ENCODE measurements at regions not wholly inside any gene's neighbourhood (a gene's known extent, or its start where the extent isn't known, plus 50 kb on each side); places are given as distances from the start of the nearest gene placed in this dataset.

GRCh38 chr10:36114141-36114540 is 472.0 kb upstream of the FZD8 start:
- H3K4me3 ChIP-seq (ENCODE audit: low read depth, low read length): no peak overlapping the region
- TF ChIP-seq CTCF (IDR thresholded peaks at IDR 0.05; ENCODE audit: low read depth, low read length, missing control alignments): no peak
- no peak for DNase-seq (ENCODE audit: low read depth)

- no peak for DNase-seq (ENCODE audit: low read depth)
- TF ChIP-seq CTCF (IDR thresholded peaks at IDR 0.05; ENCODE audit: low read depth, low read length, missing control alignments): no peak
- H3K4me3 ChIP-seq (ENCODE audit: low read depth, low read length): no peak overlapping the region
Observed at GRCh38 chr10:36111676-36112075, 469.6 kb upstream of the FZD8 start.

- no peak overlapping the region for H3K4me3 ChIP-seq (ENCODE audit: low read depth, low read length)
- no peak for TF ChIP-seq CTCF (IDR thresholded peaks at IDR 0.05; ENCODE audit: low read depth, low read length, missing control alignments)
- no peak for DNase-seq (ENCODE audit: low read depth)
Observed at GRCh38 chr10:36110097-36110496, 468.0 kb upstream of the FZD8 start.

- no peak overlapping the region for H3K4me3 ChIP-seq (ENCODE audit: low read depth, low read length)
- no peak for TF ChIP-seq CTCF (IDR thresholded peaks at IDR 0.05; ENCODE audit: low read depth, low read length, missing control alignments)
- DNase-seq (ENCODE audit: low read depth): no peak
Observed at GRCh38 chr10:36109399-36110023, 467.4 kb upstream of the FZD8 start.

GRCh38 chr10:36097696-36098095 is 455.6 kb upstream of the FZD8 start:
- no peak overlapping the region for H3K4me3 ChIP-seq (ENCODE audit: low read depth, low read length)
- TF ChIP-seq CTCF (IDR thresholded peaks at IDR 0.05; ENCODE audit: low read depth, low read length, missing control alignments): no peak
- no peak for DNase-seq (ENCODE audit: low read depth)

- H3K4me3 ChIP-seq (ENCODE audit: low read depth, low read length): no peak overlapping the region
- no peak for TF ChIP-seq CTCF (IDR thresholded peaks at IDR 0.05; ENCODE audit: low read depth, low read length, missing control alignments)
- no peak for DNase-seq (ENCODE audit: low read depth)
Observed at GRCh38 chr10:36096576-36096975, 454.5 kb upstream of the FZD8 start.

GRCh38 chr10:36094096-36094495 is 452.0 kb upstream of the FZD8 start:
- H3K4me3 ChIP-seq (ENCODE audit: low read depth, low read length): no peak overlapping the region
- no peak for DNase-seq (ENCODE audit: low read depth)
- no peak for TF ChIP-seq CTCF (IDR thresholded peaks at IDR 0.05; ENCODE audit: low read depth, low read length, missing control alignments)
